GM23248 (cell line): ENCODE measurements at regions not wholly inside any gene's neighbourhood (a gene's known extent, or its start where the extent isn't known, plus 50 kb on each side); places are given as distances from the start of the nearest gene placed in this dataset.

Source experiments
- DNase-seq: peaks from one replicate; pipeline ENCODE4 v3.0.0-alpha.2; 2015
- H2AFZ ChIP-seq: fragments of 200-600 bp; sonication (generic); 2 replicates; pipeline ENCODE4 v1.6.1; 2016; ENCODE audit warnings: antibody characterized with exemption
- H3F3A ChIP-seq: fragments of 200-600 bp; sonication (generic); 2 replicates; pipeline ENCODE4 v1.6.1; 2016; ENCODE audit warnings: mild to moderate bottlenecking, antibody characterized with exemption, mixed run types; ENCODE audit not compliant: insufficient read depth
- H3K27ac ChIP-seq: fragments of 200-600 bp; sonication (generic); 2 replicates; pipeline ENCODE4 v1.5.1; 2016; ENCODE audit warnings: mild to moderate bottlenecking
- H3K27me3 ChIP-seq: fragments of 200-600 bp; sonication (generic); replicated peaks from 2 replicates; pipeline ENCODE4 v1.6.1; 2016; ENCODE audit warnings: mild to moderate bottlenecking; ENCODE audit not compliant: insufficient read depth
- H3K36me3 ChIP-seq: fragments of 200-600 bp; sonication (generic); 2 replicates; pipeline ENCODE4 v1.6.1; 2016; ENCODE audit warnings: low read depth, mild to moderate bottlenecking
- H3K4me1 ChIP-seq: fragments of 200-600 bp; sonication (generic); 2 replicates; pipeline ENCODE4 v1.6.1; 2016; ENCODE audit warnings: mild to moderate bottlenecking; ENCODE audit not compliant: insufficient read depth
- H3K4me2 ChIP-seq: fragments of 200-600 bp; sonication (generic); one replicate; pipeline ENCODE4 v1.6.1; 2016; ENCODE audit warnings: mild to moderate bottlenecking; ENCODE audit not compliant: unreplicated experiment
- H3K4me3 ChIP-seq: fragments of 200-600 bp; sonication (generic); 2 replicates; pipeline ENCODE4 v1.5.1; 2016; ENCODE audit warnings: mild to moderate bottlenecking
- H3K79me2 ChIP-seq: fragments of 200-600 bp; sonication (generic); 2 replicates; pipeline ENCODE4 v1.6.1; 2016; ENCODE audit warnings: mild to moderate bottlenecking; ENCODE audit not compliant: insufficient read depth
- H3K9ac ChIP-seq: fragments of 200-600 bp; sonication (generic); 2 replicates; pipeline ENCODE4 v1.6.1; 2016; ENCODE audit warnings: mild to moderate bottlenecking
- H3K9me2 ChIP-seq: fragments of 200-600 bp; sonication (generic); 2 replicates; pipeline ENCODE4 v1.6.1; 2016; ENCODE audit warnings: mixed run types, mild to moderate bottlenecking, moderate library complexity; ENCODE audit not compliant: insufficient read depth
- H3K9me3 ChIP-seq: fragments of 200-600 bp; sonication (generic); one replicate; pipeline ENCODE4 v1.6.1; 2017; ENCODE audit warnings: low read depth
- H4K20me1 ChIP-seq: fragments of 200-600 bp; sonication (generic); 2 replicates; pipeline ENCODE4 v1.6.0; 2016; ENCODE audit not compliant: insufficient read depth
- EZH2 ChIP-seq: fragments of 200-600 bp; sonication (generic); IDR thresholded peaks from 2 replicates; pipeline ENCODE4 v1.6.1; 2018; ENCODE audit warnings: antibody characterized with exemption, mild to moderate bottlenecking; ENCODE audit not compliant: insufficient read depth, poor library complexity, severe bottlenecking
- EZH2phosphoT487 ChIP-seq: fragments of 200-600 bp; sonication (generic); IDR thresholded peaks from 2 replicates; pipeline ENCODE4 v1.6.1; 2018; ENCODE audit warnings: antibody characterized with exemption, moderate library complexity, mild to moderate bottlenecking, low read depth; ENCODE audit not compliant: insufficient read depth
- WGBS, 2 experiments: methylation state at CpG; one replicate each; pipeline ENCODE4 v1.1.6; 2015 to 2017; ENCODE audit warnings: low lambda C conversion rate in 2 of 2, low coverage in 1 of 2; ENCODE audit errors: missing lambda C conversion rate in 2 of 2; 5-methylcytosine and 5-hydroxymethylcytosine counted together
- in situ Hi-C: fragments of 300-500 bp; cut with MboI; formaldehyde crosslinking; loops from 2 replicates; pipeline ENCODE4 v1.15.0; 2020

DNA sequence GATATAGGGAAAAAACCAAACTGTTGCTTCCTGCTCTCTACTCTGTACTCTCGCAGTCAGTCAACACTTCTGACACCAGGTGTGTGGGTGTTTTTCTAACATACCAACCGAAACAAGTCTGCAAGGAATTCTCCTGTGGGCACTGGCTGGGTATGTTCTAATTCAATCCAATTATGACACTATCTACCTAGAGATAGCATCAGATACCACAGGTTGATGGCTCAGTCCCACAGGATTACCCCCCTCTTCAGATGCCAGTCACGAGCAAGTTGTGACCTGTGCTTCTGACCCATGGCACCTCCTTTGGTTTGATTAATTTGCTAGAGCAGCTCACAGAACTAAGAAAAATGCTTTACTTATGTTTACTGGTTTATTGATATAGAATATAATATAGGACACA, 78.3 kb downstream of the DYRK2 start:
- Histone ChIP-seq H3K9me2 (no peaks in the 10 kb centered on the region), H3K4me2 (no peak overlapping the region), H3K27ac (no peak overlapping the region), H3K79me2 (no peaks in the 10 kb centered on the region), H3K27me3 (no peaks in the 10 kb centered on the region), H3K9ac (no peak overlapping the region), H3K36me3 (no peaks in the 10 kb centered on the region), H3F3A (no peaks in the 10 kb centered on the region; the same call in 1 of the 2 replicates), H3K4me3 (no peak overlapping the region), H4K20me1 (no peaks in the 10 kb centered on the region), H3K4me1 (no peaks in the 10 kb centered on the region), H3K9me3 (no peaks in the 10 kb centered on the region), H2AFZ (no peak overlapping the region)
- WGBS, 2 experiments = 89 to 92% methylated on average over 3 of the region's 3 CpGs
- in situ Hi-C loops = no loop called here
- DNase-seq = no peak
- TF ChIP-seq EZH2 = no peak
- TF ChIP-seq EZH2phosphoT487 = no peak

DNA sequence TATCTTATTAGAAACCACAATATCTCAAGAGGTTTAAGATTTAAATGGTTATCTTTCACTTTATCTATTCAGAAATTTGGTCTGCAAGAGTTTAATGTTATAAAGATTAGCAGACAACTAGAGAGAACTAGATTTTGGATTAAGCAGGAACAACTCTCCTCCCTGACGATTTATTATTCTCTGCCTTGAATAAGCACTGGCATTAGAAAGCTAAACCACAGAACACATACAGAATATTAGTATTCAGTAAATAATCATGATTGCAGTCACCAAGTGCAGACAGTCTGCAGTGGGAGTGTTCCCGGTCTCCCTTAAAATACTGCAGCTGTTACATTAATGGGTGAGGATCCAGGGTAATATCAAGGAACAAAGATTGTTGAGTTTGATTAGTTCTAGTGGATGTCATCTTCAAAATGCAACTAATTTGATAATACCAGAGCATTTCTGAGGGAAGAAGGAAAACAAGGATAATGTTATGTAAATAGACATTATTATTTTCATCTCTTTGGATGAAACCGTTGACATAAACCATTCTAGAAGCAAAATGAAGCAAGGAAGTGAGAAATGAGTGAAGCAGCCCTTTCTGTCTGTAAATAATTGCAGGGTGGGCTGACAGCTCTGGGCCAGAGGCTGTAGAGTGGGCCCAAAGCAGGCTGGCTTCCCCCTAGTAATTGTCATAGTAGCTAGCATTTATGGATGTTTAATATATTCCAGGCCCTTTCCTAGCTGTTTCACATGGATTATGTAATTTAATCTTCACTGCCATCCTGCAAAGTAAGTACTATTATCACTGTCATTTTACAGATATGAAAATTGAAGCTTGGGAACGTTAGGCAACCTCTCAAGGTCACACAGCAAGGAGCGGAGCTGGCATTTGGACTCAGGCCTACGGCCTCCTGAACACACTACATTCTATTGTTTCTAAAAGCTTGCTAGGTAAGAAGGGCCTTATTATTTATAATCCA, 79.4 kb downstream of the DYRK2 start:
- no peak overlapping the region for H2AFZ ChIP-seq
- H3K4me1 ChIP-seq = no peaks in the 10 kb centered on the region
- H3F3A ChIP-seq = no peaks in the 10 kb centered on the region
- no peak overlapping the region for H3K27ac ChIP-seq
- H4K20me1 ChIP-seq = no peaks in the 10 kb centered on the region
- no peaks in the 10 kb centered on the region for H3K27me3 ChIP-seq
- no peaks in the 10 kb centered on the region for H3K9me3 ChIP-seq
- H3K79me2 ChIP-seq = no peaks in the 10 kb centered on the region
- no peak overlapping the region for H3K9ac ChIP-seq
- no peaks in the 10 kb centered on the region for H3K36me3 ChIP-seq
- 80 to 81% methylated on average over 6 of the region's 6 CpGs for WGBS, 2 experiments
- DNase-seq = no peak
- H3K9me2 ChIP-seq = no peaks in the 10 kb centered on the region
- in situ Hi-C loops = no loop called here
- no peak overlapping the region for H3K4me3 ChIP-seq
- TF ChIP-seq EZH2 (no peak), EZH2phosphoT487 (no peak)
- no peak overlapping the region for H3K4me2 ChIP-seq

DNA sequence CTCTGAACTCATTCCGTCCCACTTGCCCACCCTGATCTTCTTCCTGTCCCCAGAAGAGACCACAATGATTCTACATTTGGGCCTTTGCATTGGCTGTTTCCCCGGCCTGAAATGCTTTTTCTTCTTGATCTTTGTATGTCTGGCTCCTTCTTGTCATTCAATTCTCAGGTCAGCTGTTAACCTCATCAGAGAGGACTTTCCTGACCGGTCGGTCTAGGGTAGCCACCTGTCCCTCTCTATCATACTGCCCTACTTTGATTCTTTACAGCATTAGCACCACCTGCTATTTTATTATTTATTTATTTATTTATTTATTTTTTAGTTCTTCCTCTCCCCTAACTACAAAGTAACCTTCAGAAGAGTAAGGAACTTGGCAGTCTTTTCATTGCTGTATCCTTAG, 84.3 kb downstream of the DYRK2 start:
- Histone ChIP-seq H3K36me3 (no peaks in the 10 kb centered on the region), H3K4me1 (no peaks in the 10 kb centered on the region), H3K79me2 (no peaks in the 10 kb centered on the region), H3K27ac (no peak overlapping the region), H4K20me1 (no peaks in the 10 kb centered on the region), H3K9ac (no peak overlapping the region), H3K4me2 (no peak overlapping the region), H3K27me3 (no peaks in the 10 kb centered on the region), H3K9me2 (no peaks in the 10 kb centered on the region), H3K9me3 (no peaks in the 10 kb centered on the region), H3F3A (no peaks in the 10 kb centered on the region), H3K4me3 (no peak overlapping the region), H2AFZ (no peak overlapping the region)
- DNase-seq = no peak
- TF ChIP-seq EZH2 (no peak), EZH2phosphoT487 (no peak)
- in situ Hi-C loops = no loop called here
- 95 to 100% methylated on average over 4 of the region's 4 CpGs for WGBS, 2 experiments

DNA sequence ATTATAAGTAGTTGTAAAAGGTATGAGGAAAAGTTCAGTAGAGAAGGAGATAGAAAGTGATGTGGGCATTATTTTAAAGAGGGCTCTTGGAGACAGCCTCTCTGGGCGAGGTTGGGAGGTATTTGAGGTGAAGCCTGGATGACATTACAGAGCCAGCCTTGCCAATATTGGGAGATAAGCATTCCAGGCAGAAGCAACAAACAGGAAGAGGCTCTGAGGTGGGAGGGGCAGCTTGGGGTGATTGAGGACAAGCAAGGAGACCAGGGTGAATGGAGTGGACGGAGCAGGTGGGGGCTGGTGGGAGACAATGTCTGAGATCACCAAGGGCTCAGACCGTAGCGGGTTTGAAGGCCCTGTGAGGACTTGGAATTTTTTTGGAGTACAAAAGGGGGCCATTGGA, 87.3 kb downstream of the DYRK2 start:
- WGBS, 2 experiments = 80 to 84% methylated on average over 4 of the region's 4 CpGs
- no peaks in the 10 kb centered on the region for H3K9me2 ChIP-seq
- DNase-seq = no peak
- H3K4me2 ChIP-seq = no peak overlapping the region
- H3K9me3 ChIP-seq = no peaks in the 10 kb centered on the region
- H3K36me3 ChIP-seq = no peaks in the 10 kb centered on the region
- H3K9ac ChIP-seq = no peak overlapping the region
- no peaks in the 10 kb centered on the region for H4K20me1 ChIP-seq
- no peak overlapping the region for H2AFZ ChIP-seq
- H3K4me3 ChIP-seq = no peak overlapping the region
- no peaks in the 10 kb centered on the region for H3K4me1 ChIP-seq
- no peak overlapping the region for H3K27ac ChIP-seq
- TF ChIP-seq EZH2 (no peak), EZH2phosphoT487 (no peak)
- no peaks in the 10 kb centered on the region for H3F3A ChIP-seq
- in situ Hi-C loops = no loop called here
- H3K79me2 ChIP-seq = no peaks in the 10 kb centered on the region
- H3K27me3 ChIP-seq = no peaks in the 10 kb centered on the region

DNA sequence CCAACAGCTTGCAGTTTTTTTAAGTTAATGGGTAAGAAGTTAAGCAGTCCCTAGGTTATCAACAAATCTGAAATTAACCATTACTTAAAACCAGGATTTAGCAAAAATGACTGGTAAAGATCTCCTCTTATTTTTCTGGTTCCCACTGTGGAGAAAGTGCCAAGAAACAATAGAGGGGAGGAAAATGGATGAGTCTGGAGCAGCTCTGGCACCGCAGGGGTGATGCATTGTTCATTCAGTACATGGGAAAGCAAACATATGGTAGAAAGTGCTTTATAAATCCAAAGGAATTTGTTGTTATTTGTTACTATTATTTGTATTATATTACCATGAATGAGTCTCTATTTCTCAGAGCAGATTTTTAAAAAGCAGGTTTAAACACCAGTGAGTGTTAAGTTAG, 92.2 kb downstream of the DYRK2 start:
- TF ChIP-seq EZH2 (no peak), EZH2phosphoT487 (no peak)
- no peaks in the 10 kb centered on the region for H3K4me1 ChIP-seq
- no peak overlapping the region for H2AFZ ChIP-seq
- no peak overlapping the region for H3K4me2 ChIP-seq
- no peaks in the 10 kb centered on the region for H3F3A ChIP-seq
- no peaks in the 10 kb centered on the region for H4K20me1 ChIP-seq
- H3K9me2 ChIP-seq = no peaks in the 10 kb centered on the region
- no peaks in the 10 kb centered on the region for H3K9me3 ChIP-seq
- no peaks in the 10 kb centered on the region for H3K79me2 ChIP-seq
- no peaks in the 10 kb centered on the region for H3K27me3 ChIP-seq
- in situ Hi-C loops = no loop called here
- no peak overlapping the region for H3K27ac ChIP-seq
- H3K4me3 ChIP-seq = no peak overlapping the region
- H3K36me3 ChIP-seq = no peaks in the 10 kb centered on the region
- no peak overlapping the region for H3K9ac ChIP-seq
- WGBS, 2 experiments = 95% methylated on average over 1 of the region's 1 CpG
- DNase-seq = no peak
